ENCODE measurements at regions not wholly inside any gene's neighbourhood (a gene's known extent, or its start where the extent isn't known, plus 50 kb on each side); places are given as distances from the start of the nearest gene placed in this dataset.

GRCh38 chr16:31701734-31702133 lies 171.9 kb upstream of the ZNF267 start:
- DNase-seq (ENCODE audit: low read depth), result no peak

- DNase-seq (ENCODE audit: low read depth), result no peak
Measured at GRCh38 chr16:31702796-31703195, 170.8 kb upstream of the ZNF267 start.

- DNase-seq (ENCODE audit: low read depth), result no peak
Measured at GRCh38 chr16:31703526-31704128, 170.0 kb upstream of the ZNF267 start.

GRCh38 chr16:31704138-31704537 lies 169.5 kb upstream of the ZNF267 start:
- DNase-seq (ENCODE audit: low read depth), result no peak

- DNase-seq (ENCODE audit: low read depth), result no peak
Measured at GRCh38 chr16:31705371-31705770, 168.2 kb upstream of the ZNF267 start.

GRCh38 chr16:31706318-31706717 lies 167.3 kb upstream of the ZNF267 start:
- no peak for DNase-seq (ENCODE audit: low read depth)

GRCh38 chr16:31706925-31707324 lies 166.7 kb upstream of the ZNF267 start:
- no peak for DNase-seq (ENCODE audit: low read depth)

- no peak for DNase-seq (ENCODE audit: low read depth)
Measured at GRCh38 chr16:31707743-31708335, 165.8 kb upstream of the ZNF267 start.

- no peak for DNase-seq (ENCODE audit: low read depth)
Measured at GRCh38 chr16:31708348-31708747, 165.3 kb upstream of the ZNF267 start.

GRCh38 chr16:31709181-31709580 lies 164.4 kb upstream of the ZNF267 start:
- DNase-seq (ENCODE audit: low read depth), result no peak

GRCh38 chr16:31710134-31710533 lies 163.5 kb upstream of the ZNF267 start:
- no peak for DNase-seq (ENCODE audit: low read depth)

GRCh38 chr16:31710880-31711279 lies 162.7 kb upstream of the ZNF267 start:
- no peak for DNase-seq (ENCODE audit: low read depth)

- DNase-seq (ENCODE audit: low read depth), result no peak
Measured at GRCh38 chr16:31711344-31711845, 162.2 kb upstream of the ZNF267 start.

GRCh38 chr16:31712064-31712540 lies 161.5 kb upstream of the ZNF267 start:
- DNase-seq (ENCODE audit: low read depth), result no peak

- DNase-seq (ENCODE audit: low read depth), result peak; percentile 88
Measured at GRCh38 chr16:31713071-31713944, 160.3 kb upstream of the ZNF267 start.

- no peak for DNase-seq (ENCODE audit: low read depth)
Measured at GRCh38 chr16:31713945-31714902, 159.4 kb upstream of the ZNF267 start.

GRCh38 chr16:31714903-31715504 lies 158.6 kb upstream of the ZNF267 start:
- peak; percentile 27 for DNase-seq (ENCODE audit: low read depth)

GRCh38 chr16:31715915-31716314 lies 157.7 kb upstream of the ZNF267 start:
- no peak for DNase-seq (ENCODE audit: low read depth)

GRCh38 chr16:31718998-31719397 lies 154.6 kb upstream of the ZNF267 start:
- no peak for DNase-seq (ENCODE audit: low read depth)

- DNase-seq (ENCODE audit: low read depth), result no peak
Measured at GRCh38 chr16:31727553-31727952, 146.1 kb upstream of the ZNF267 start.

- DNase-seq (ENCODE audit: low read depth), result no peak
Measured at GRCh38 chr16:31734265-31734664, 139.3 kb upstream of the ZNF267 start.
